ENCODE measurements at regions not wholly inside any gene's neighbourhood (a gene's known extent, or its start where the extent isn't known, plus 50 kb on each side); places are given as distances from the start of the nearest gene placed in this dataset.

- intact Hi-C loops (cut with DNase I), result no loop called here
Observed at GRCh38 chr1:98321191-98321590, 340.3 kb upstream of the SNX7 start.

GRCh38 chr1:98316286-98316905 lies 345.1 kb upstream of the SNX7 start:
- Histone ChIP-seq H3K27ac (no peak overlapping the region), H3K4me3 (no peak overlapping the region), H3K36me3 (replicated peaks in 1 of 2; ENCODE audit: insufficient read depth in 1 of 2, low read depth in 2 of 2) (no peaks in the 10 kb centered on the region), H3K4me1 (no peaks in the 10 kb centered on the region), H3K9me3 (no peaks in the 10 kb centered on the region), H3K27me3 (no peaks in the 10 kb centered on the region)
- no peak for ATAC-seq
- no peak for TF ChIP-seq POLR2A (IDR thresholded peaks at IDR 0.05)
- no peak for TF ChIP-seq CTCF (IDR thresholded peaks at IDR 0.05)
- WGBS, 2 donors, result 52 to 89% methylated on average over 2 of the region's 2 CpGs
- intact Hi-C loops (cut with DNase I), result no loop called here
- DNase-seq, result no peak

More at GRCh38 chr1:98321191-98321590, 340.3 kb upstream of the SNX7 start:
- no peaks in the 10 kb centered on the region for H3K9me3 ChIP-seq
- H3K4me3 ChIP-seq, result no peak overlapping the region
- H3K36me3 ChIP-seq (replicated peaks in 1 of 2; ENCODE audit: insufficient read depth in 1 of 2, low read depth in 2 of 2), result no peaks in the 10 kb centered on the region
- ATAC-seq (no peak), DNase-seq (no peak)
- H3K27me3 ChIP-seq, result no peaks in the 10 kb centered on the region
- no peaks in the 10 kb centered on the region for H3K4me1 ChIP-seq
- no peak overlapping the region for H3K27ac ChIP-seq
- TF ChIP-seq CTCF (IDR thresholded peaks at IDR 0.05) (no peak), POLR2A (IDR thresholded peaks at IDR 0.05) (no peak)
- WGBS, 2 donors, result 75 to 85% methylated on average over 2 of the region's 2 CpGs

- DNase-seq, result no peak
- no peak for TF ChIP-seq POLR2A (IDR thresholded peaks at IDR 0.05)
- no peak for TF ChIP-seq CTCF (IDR thresholded peaks at IDR 0.05)
- Histone ChIP-seq H3K9me3 (no peaks in the 10 kb centered on the region), H3K36me3 (replicated peaks in 1 of 2; ENCODE audit: insufficient read depth in 1 of 2, low read depth in 2 of 2) (no peaks in the 10 kb centered on the region), H3K4me1 (no peaks in the 10 kb centered on the region), H3K27me3 (no peaks in the 10 kb centered on the region), H3K4me3 (no peak overlapping the region), H3K27ac (no peak overlapping the region)
- WGBS, 2 donors, result 60 to 70% methylated on average over 1 of the region's 1 CpG
- no peak for ATAC-seq
- intact Hi-C loops (cut with DNase I), result no loop called here
Observed at GRCh38 chr1:98315309-98315708, 346.2 kb upstream of the SNX7 start.

GRCh38 chr1:98314601-98315000 lies 346.9 kb upstream of the SNX7 start:
- Histone ChIP-seq H3K36me3 (replicated peaks in 1 of 2; ENCODE audit: insufficient read depth in 1 of 2, low read depth in 2 of 2) (no peaks in the 10 kb centered on the region), H3K4me1 (no peaks in the 10 kb centered on the region), H3K27me3 (no peaks in the 10 kb centered on the region), H3K9me3 (no peaks in the 10 kb centered on the region), H3K27ac (no peak overlapping the region), H3K4me3 (no peak overlapping the region)
- TF ChIP-seq POLR2A (IDR thresholded peaks at IDR 0.05) (no peak), CTCF (IDR thresholded peaks at IDR 0.05) (no peak)
- WGBS, 2 donors, result 69 to 80% methylated on average over 1 of the region's 1 CpG
- ATAC-seq (no peak), DNase-seq (no peak)
- intact Hi-C loops (cut with DNase I), result no loop called here

GRCh38 chr1:98306517-98307089 lies 354.9 kb upstream of the SNX7 start:
- Histone ChIP-seq H3K4me1 (no peaks in the 10 kb centered on the region), H3K27me3 (no peaks in the 10 kb centered on the region), H3K4me3 (no peak overlapping the region), H3K36me3 (replicated peaks in 1 of 2; ENCODE audit: insufficient read depth in 1 of 2, low read depth in 2 of 2) (no peaks in the 10 kb centered on the region), H3K9me3 (no peaks in the 10 kb centered on the region), H3K27ac (no peak overlapping the region)
- TF ChIP-seq CTCF (IDR thresholded peaks at IDR 0.05), result no peak
- TF ChIP-seq POLR2A (IDR thresholded peaks at IDR 0.05), result no peak
- intact Hi-C loops (cut with DNase I), result no loop called here
- DNase-seq, result no peak
- ATAC-seq, result no peak

All from body of pancreas (tissue), 4 donors.